ENCODE measurements at regions not wholly inside any gene's neighbourhood (a gene's known extent, or its start where the extent isn't known, plus 50 kb on each side); places are given as distances from the start of the nearest gene placed in this dataset.

- no peak for TF ChIP-seq AEBP2 (tag by site-specific recombination; IDR thresholded peaks at IDR 0.05; ENCODE audit: borderline replicate concordance)
- TF ChIP-seq ZNF704 (tag by site-specific recombination; IDR thresholded peaks at IDR 0.05) = no peak
- no peak for TF ChIP-seq ZSCAN16 (tag by site-specific recombination; IDR thresholded peaks at IDR 0.05)
Measured at GRCh38 chr2:14977021-14977420, 344.5 kb downstream of the LRATD1 start (continued).

- POLR2A ChIA-PET = no interaction called here
- CTCF ChIA-PET = no interaction called here
- no peak overlapping the region for H3K4me3 ChIP-seq (ENCODE audit: low read depth, low read length)
- TF ChIP-seq ZNF2 (tag by site-specific recombination; IDR thresholded peaks at IDR 0.05) = no peak
- TF ChIP-seq ZNF239 (tag by site-specific recombination; IDR thresholded peaks at IDR 0.05) = no peak
- no peak for TF ChIP-seq SCRT2 (tag by site-specific recombination; IDR thresholded peaks at IDR 0.05)
- TF ChIP-seq ZBTB21 (tag by site-specific recombination; IDR thresholded peaks at IDR 0.05) = no peak
- TF ChIP-seq ZNF16 (tag by site-specific recombination; IDR thresholded peaks at IDR 0.05; ENCODE audit: low read depth) = no peak
- no peak for TF ChIP-seq ZNF449 (tag by site-specific recombination; IDR thresholded peaks at IDR 0.05)
- TF ChIP-seq PRDM1 (tag by site-specific recombination; IDR thresholded peaks at IDR 0.05) = no peak
- TF ChIP-seq HOXD13 (CRISPR knock-in tag; IDR thresholded peaks at IDR 0.05; ENCODE audit: borderline replicate concordance) = no peak
- TF ChIP-seq ZBTB17 (tag by site-specific recombination; IDR thresholded peaks at IDR 0.05) = no peak
- H3K9me3 ChIP-seq (ENCODE audit: control insufficient read depth, insufficient read depth, low read depth, low read length) = no peaks in the 10 kb centered on the region
- no peak overlapping the region for H3K27ac ChIP-seq (ENCODE audit: extremely low read depth, low read depth, low read length)
- H3K36me3 ChIP-seq (ENCODE audit: control insufficient read depth in 2 of 2, insufficient read depth in 1 of 2, low read length in 2 of 2) = no peaks in the 10 kb centered on the region
- no peaks in the 10 kb centered on the region; the same call in 1 of the 2 replicates for H3K4me1 ChIP-seq (ENCODE audit: control insufficient read depth, insufficient read depth, low read length)
Measured at GRCh38 chr2:14978845-14979244, 346.3 kb downstream of the LRATD1 start.

GRCh38 chr2:14982790-14983189 is 350.3 kb downstream of the LRATD1 start:
- H3K4me1 ChIP-seq (ENCODE audit: control insufficient read depth, insufficient read depth, low read length) = no peaks in the 10 kb centered on the region; the same call in 1 of the 2 replicates
- ChIA-PET CTCF (no interaction called here), POLR2A (no interaction called here)
- H3K27ac ChIP-seq (ENCODE audit: extremely low read depth, low read depth, low read length) = no peak overlapping the region
- H3K4me3 ChIP-seq (ENCODE audit: low read depth, low read length) = no peak overlapping the region
- no peaks in the 10 kb centered on the region for H3K9me3 ChIP-seq (ENCODE audit: control insufficient read depth, insufficient read depth, low read depth, low read length)
- no peaks in the 10 kb centered on the region for H3K36me3 ChIP-seq (ENCODE audit: control insufficient read depth in 2 of 2, insufficient read depth in 1 of 2, low read length in 2 of 2)
- TF ChIP-seq ZBTB21 (tag by site-specific recombination; IDR thresholded peaks at IDR 0.05) (no peak), RBAK (tag by site-specific recombination; IDR thresholded peaks at IDR 0.05) (no peak), ZBTB7A (tag by site-specific recombination; IDR thresholded peaks at IDR 0.05; ENCODE audit: low read depth) (no peak), ZNF140 (tag by site-specific recombination; IDR thresholded peaks at IDR 0.05) (no peak), ZNF274 (IDR thresholded peaks at IDR 0.05; ENCODE audit: low read length) (no peak), ZNF274 (tag by site-specific recombination; IDR thresholded peaks at IDR 0.05; ENCODE audit: borderline replicate concordance) (no peak), OSR2 (tag by site-specific recombination; IDR thresholded peaks at IDR 0.05) (no peak), OVOL3 (tag by site-specific recombination; IDR thresholded peaks at IDR 0.05) (no peak)

Data from HEK293 (cell line).